GM12878 (cell line): ENCODE measurements at regions not wholly inside any gene's neighbourhood (a gene's known extent, or its start where the extent isn't known, plus 50 kb on each side); places are given as distances from the start of the nearest gene placed in this dataset.

Experiments
- ATAC-seq: fragments of 200-7000 bp; cut with Tn5 transposase; 3 replicates; pipeline ENCODE4 v1.9.1; 2020; ENCODE audit warnings: mild to moderate bottlenecking, moderate library complexity
- BruUV-seq: library from RNA; stranded (reverse); fragments of 400-500 nt; replicated peaks from 2 replicates; lab custom pipeline; 2021; lab: Mats Ljungman, UMichigan
- CTCF ChIA-PET: fragments of 300-600 bp; sonication (Branson Sonifier 250); formaldehyde crosslinking; extraction: SDS; loops from one replicate; lab custom pipeline; 2021; ENCODE audit warnings: inconsistent platforms; lab: Yijun Ruan, JAX
- POLR2A ChIA-PET: fragments of 350-600 bp; formaldehyde crosslinking; extraction: SDS; loops from one replicate; lab custom pipeline; 2021; ENCODE audit warnings: inconsistent platforms; lab: Charles Lee
- RAD21 ChIA-PET: fragments of 300-600 bp; sonication (Branson Sonifier 250); formaldehyde crosslinking; loops from one replicate; lab custom pipeline; 2023; ENCODE audit warnings: antibody characterized with exemption; ENCODE audit not compliant: unreplicated experiment; lab: Charles Lee
- SMC1A ChIA-PET: fragments of 300-600 bp; sonication (Branson Sonifier 250); formaldehyde crosslinking; loops from one replicate; lab custom pipeline; 2023; ENCODE audit not compliant: unreplicated experiment, uncharacterized antibody; lab: Charles Lee
- DNase-seq: peaks from one replicate; pipeline ENCODE4 v3.0.0-alpha.2; 2011; ENCODE audit warnings: low read depth, low spot score
- FAIRE-seq: peaks from 3 replicates; lab custom pipeline; 2011; peaks lifted over from hg19 to GRCh38; lab: Jason Lieb, UNC
- H2AFZ ChIP-seq: 2 replicates; pipeline ENCODE4 v1.6.0; 2011; ENCODE audit warnings: low read depth, low read length, control low read depth; ENCODE audit not compliant: control insufficient read depth
- H3K27ac ChIP-seq: 2 replicates; pipeline ENCODE4 v1.5.1; 2011; ENCODE audit warnings: control low read depth; ENCODE audit not compliant: control insufficient read depth, insufficient read depth
- H3K27me3 ChIP-seq, 2 experiments: replicated peaks in 1 of 2; 2 replicates each; pipeline versions ENCODE4 v1.6.0 to v1.6.1; 2011; ENCODE audit warnings: low read length in 1 of 2; ENCODE audit not compliant: control insufficient read depth in 2 of 2, insufficient read depth in 2 of 2
- H3K36me3 ChIP-seq, 2 experiments: 2 replicates each; pipeline ENCODE4 v1.5.1; 2011; ENCODE audit warnings: low read length in 1 of 2; ENCODE audit not compliant: control insufficient read depth in 2 of 2, insufficient read depth in 2 of 2
- H3K4me1 ChIP-seq: 2 replicates; pipeline ENCODE4 v1.6.1; 2011; ENCODE audit warnings: mild to moderate bottlenecking, low read length, moderate library complexity, mixed read lengths; ENCODE audit not compliant: control insufficient read depth, insufficient read depth
- H3K4me2 ChIP-seq: 2 replicates; pipeline ENCODE4 v1.6.0; 2011; ENCODE audit warnings: control low read depth; ENCODE audit not compliant: control insufficient read depth, insufficient read depth
- H3K4me3 ChIP-seq: fragments of 200-600 bp; sonication (generic); 2 replicates; pipeline ENCODE4 v1.5.1; 2016
- H3K79me2 ChIP-seq: 2 replicates; pipeline ENCODE4 v1.6.0; 2011; ENCODE audit warnings: low read length; ENCODE audit not compliant: control insufficient read depth, insufficient read depth
- H3K9ac ChIP-seq: 2 replicates; pipeline ENCODE4 v1.8.0; 2011; ENCODE audit warnings: low read length, control low read depth, mixed read lengths; ENCODE audit not compliant: control insufficient read depth, insufficient read depth
- H3K9me3 ChIP-seq: replicated peaks from 3 replicates; pipeline ENCODE4 v1.5.1; 2011; ENCODE audit warnings: mild to moderate bottlenecking, low read length; ENCODE audit not compliant: control insufficient read depth, insufficient read depth
- H4K20me1 ChIP-seq: 2 replicates; pipeline ENCODE4 v1.6.0; 2011; ENCODE audit not compliant: control insufficient read depth, insufficient read depth
- REST ChIP-seq: IDR thresholded peaks from 2 replicates; pipeline ENCODE4 v1.6.1; 2012; ENCODE audit warnings: mild to moderate bottlenecking, low read depth, low read length
- ZBTB40 ChIP-seq: fragments of 450-650 bp; IDR thresholded peaks from 2 replicates; pipeline ENCODE4 v1.6.1; 2016; ENCODE audit warnings: mild to moderate bottlenecking, moderate library complexity, borderline replicate concordance
- WGBS: methylation state at CpG from one replicate; pipeline ENCODE4 v1.1.6; 2016; ENCODE audit warnings: low lambda C conversion rate; ENCODE audit not compliant: insufficient replicate concordance, insufficient coverage; ENCODE audit errors: missing lambda C conversion rate; 5-methylcytosine and 5-hydroxymethylcytosine counted together
- in situ Hi-C: fragments of 300-500 bp; cut with MboI; formaldehyde crosslinking; loops from 9 replicates; pipeline ENCODE4 v1.14.3; 2018; ENCODE audit warnings: mixed read lengths
- intact Hi-C: fragments of 100-400 bp; cut with micrococcal nuclease; formaldehyde crosslinking; loops from one replicate; pipeline ENCODE4 v1.14.2; 2022; ENCODE audit not compliant: unreplicated experiment

GRCh38 chr3:10748040-10748439, 68.0 kb upstream of the SLC6A11 start:
- 0% methylated on average over 1 of the region's 1 CpG for whole genome bisulfite sequencing
- no peaks in the 10 kb centered on the region for H3K9me3 ChIP-seq
- intact Hi-C loops = no loop called here
- POLR2A ChIA-PET = no interaction called here
- H3K4me2 ChIP-seq = no peak overlapping the region
- CTCF ChIA-PET = interaction anchor here (0.9 to 3.0 kb wide), 3 partner anchors 9 to 11 kb away, joined by 3 to 16 read pairs (median 15); no protein-coding TSS in a partner anchor
- TF ChIP-seq ZBTB40 (peak; percentile 82), REST (no peak)
- TF ChIP-seq, all 136 proteins: peak for 1
- ATAC-seq (no peak), DNase-seq (no peak), FAIRE-seq (no peak)
- Histone ChIP-seq H3K4me1 (no peaks in the 10 kb centered on the region), H3K9ac (no peak overlapping the region), H3K27me3 (no peaks in the 10 kb centered on the region; a peak in 2 of 4 replicates), H3K27ac (no peak overlapping the region), H3K36me3 (no peaks in the 10 kb centered on the region), H3K4me3 (no peak overlapping the region), H2AFZ (no peak overlapping the region), H4K20me1 (no peaks in the 10 kb centered on the region), H3K79me2 (no peaks in the 10 kb centered on the region)
- ChIA-PET RAD21 (interaction anchor here (1.1 kb wide), 1 partner anchor 10 kb away, joined by 3 read pairs; no protein-coding TSS in a partner anchor), SMC1A (no interaction called here)
- in situ Hi-C loops = no loop called here
- BruUV-seq = no TSS peak
